Hepatocyte (in vitro differentiated cells): ENCODE measurements at regions not wholly inside any gene's neighbourhood (a gene's known extent, or its start where the extent isn't known, plus 50 kb on each side); places are given as distances from the start of the nearest gene placed in this dataset.
"Not testable (repeated sequence)": the region's sequence is repeated elsewhere in the genome, so short reads cannot be mapped to it uniquely, and the experiment has no call there.

Experiments used
- DNase-seq: peaks from one replicate; pipeline ENCODE4 v3.0.0-alpha.2; 2016; ENCODE audit warnings: low spot score
- H2AFZ ChIP-seq: fragments of 200-600 bp; sonication (generic); 2 replicates; pipeline ENCODE4 v1.6.0; 2016; ENCODE audit warnings: antibody characterized with exemption, mild to moderate bottlenecking
- H3K27ac ChIP-seq: fragments of 200-600 bp; sonication (generic); 2 replicates; pipeline ENCODE4 v1.5.1; 2016; ENCODE audit warnings: mild to moderate bottlenecking
- H3K27me3 ChIP-seq: fragments of 200-600 bp; sonication (generic); 2 replicates; pipeline ENCODE4 v1.6.1; 2016
- H3K36me3 ChIP-seq: fragments of 200-600 bp; sonication (generic); replicated peaks from 2 replicates; pipeline ENCODE4 v1.5.1; 2016; ENCODE audit warnings: low read depth; ENCODE audit not compliant: insufficient read depth
- H3K4me1 ChIP-seq: fragments of 200-600 bp; sonication (generic); 2 replicates; pipeline ENCODE4 v1.5.1; 2016; ENCODE audit warnings: mild to moderate bottlenecking, moderate library complexity; ENCODE audit not compliant: insufficient read depth
- H3K4me2 ChIP-seq: fragments of 200-600 bp; sonication (generic); 2 replicates; pipeline ENCODE4 v1.6.0; 2016
- H3K4me3 ChIP-seq: fragments of 200-600 bp; sonication (generic); 2 replicates; pipeline ENCODE4 v1.5.1; 2016; ENCODE audit warnings: mild to moderate bottlenecking
- H3K79me2 ChIP-seq: fragments of 200-600 bp; sonication (generic); 2 replicates; pipeline ENCODE4 v1.6.0; 2017; ENCODE audit warnings: mild to moderate bottlenecking
- H3K9me2 ChIP-seq: fragments of 200-600 bp; sonication (generic); replicated peaks from 2 replicates; pipeline ENCODE4 v1.6.0; 2017; ENCODE audit warnings: mild to moderate bottlenecking; ENCODE audit not compliant: insufficient read depth
- H3K9me3 ChIP-seq: fragments of 200-600 bp; sonication (generic); 2 replicates; pipeline ENCODE4 v1.5.1; 2016; ENCODE audit warnings: low read depth, mild to moderate bottlenecking
- H4K20me1 ChIP-seq: fragments of 200-600 bp; sonication (generic); 2 replicates; pipeline ENCODE4 v1.6.0; 2016; ENCODE audit warnings: mild to moderate bottlenecking; ENCODE audit not compliant: insufficient read depth, poor library complexity, severe bottlenecking
- CTCF ChIP-seq: fragments of 200-600 bp; sonication (generic); IDR thresholded peaks from 2 replicates; pipeline ENCODE4 v1.5.1; 2016; ENCODE audit warnings: antibody characterized with exemption, mild to moderate bottlenecking; ENCODE audit not compliant: poor library complexity
- EZH2 ChIP-seq: fragments of 200-600 bp; sonication (generic); IDR thresholded peaks from 2 replicates; pipeline ENCODE4 v1.6.1; 2016; ENCODE audit warnings: antibody characterized with exemption, mild to moderate bottlenecking, borderline replicate concordance
- EZH2phosphoT487 ChIP-seq: fragments of 200-600 bp; sonication (generic); IDR thresholded peaks from one replicate; pipeline ENCODE4 v1.6.1; 2018; ENCODE audit warnings: antibody characterized with exemption, mild to moderate bottlenecking, low read depth, moderate library complexity; ENCODE audit not compliant: unreplicated experiment, severe bottlenecking
- WGBS: methylation state at CpG from one replicate; pipeline ENCODE4 v1.1.6; 2016; ENCODE audit warnings: low lambda C conversion rate; ENCODE audit errors: missing lambda C conversion rate; 5-methylcytosine and 5-hydroxymethylcytosine counted together

GRCh38 chr13:22964245-22964966 is 216.4 kb upstream of the SGCG start:
- Histone ChIP-seq H3K36me3 (no peaks in the 10 kb centered on the region), H3K9me2 (no peaks in the 10 kb centered on the region), H3K27me3 (no peaks in the 10 kb centered on the region), H2AFZ (no peak overlapping the region), H3K27ac (no peak overlapping the region), H3K79me2 (no peaks in the 10 kb centered on the region), H3K4me2 (no peak overlapping the region), H4K20me1 (no peaks in the 10 kb centered on the region), H3K9me3 (no peaks in the 10 kb centered on the region), H3K4me1 (no peaks in the 10 kb centered on the region), H3K4me3 (no peak overlapping the region)
- TF ChIP-seq EZH2phosphoT487 (no peak), EZH2 (no peak), CTCF (no peak)
- no peak for DNase-seq
- WGBS = 85% methylated on average over 12 of the region's 12 CpGs

- DNase-seq = peak; percentile 46
- H3K79me2 ChIP-seq, H3K27ac ChIP-seq, H3K9me3 ChIP-seq, H3K9me2 ChIP-seq, H3K4me3 ChIP-seq, H4K20me1 ChIP-seq, H3K27me3 ChIP-seq, H3K4me1 ChIP-seq, H3K4me2 ChIP-seq, H3K36me3 ChIP-seq, H2AFZ ChIP-seq: not testable (repeated sequence)
- WGBS = 78% methylated on average over 28 of the region's 28 CpGs
Observed at GRCh38 chr13:22965011-22965857, 215.5 kb upstream of the SGCG start.

- WGBS = 90% methylated on average over 6 of the region's 8 CpGs
- not testable (repeated sequence) for H3K4me3 ChIP-seq, H3K9me2 ChIP-seq
Observed at GRCh38 chr13:22965858-22966239, 214.9 kb upstream of the SGCG start.

GRCh38 chr13:22966753-22967152 is 214.0 kb upstream of the SGCG start:
- not testable (repeated sequence) for H3K4me1 ChIP-seq, H4K20me1 ChIP-seq, H3K4me3 ChIP-seq, H3K9me2 ChIP-seq, H3K9me3 ChIP-seq, H3K27ac ChIP-seq, H3K27me3 ChIP-seq, H3K79me2 ChIP-seq, H3K4me2 ChIP-seq, H2AFZ ChIP-seq, H3K36me3 ChIP-seq, DNase-seq
- WGBS = 91% methylated on average over 13 of the region's 13 CpGs

More at GRCh38 chr13:22965858-22966239, 214.9 kb upstream of the SGCG start:
- H3K4me1 ChIP-seq, H3K79me2 ChIP-seq, H3K27ac ChIP-seq, H3K4me2 ChIP-seq, DNase-seq, H3K36me3 ChIP-seq, H3K27me3 ChIP-seq, H2AFZ ChIP-seq, H4K20me1 ChIP-seq, H3K9me3 ChIP-seq: not testable (repeated sequence)

GRCh38 chr13:22967669-22968068 is 213.1 kb upstream of the SGCG start:
- Histone ChIP-seq H3K9me2 (no peaks in the 10 kb centered on the region), H3K4me3 (no peak overlapping the region), H3K9me3 (no peaks in the 10 kb centered on the region), H3K4me2 (no peak overlapping the region), H3K27ac (no peak overlapping the region), H3K79me2 (no peaks in the 10 kb centered on the region), H4K20me1 (no peaks in the 10 kb centered on the region), H3K27me3 (no peaks in the 10 kb centered on the region), H3K36me3 (no peaks in the 10 kb centered on the region), H2AFZ (no peak overlapping the region), H3K4me1 (no peaks in the 10 kb centered on the region)
- DNase-seq = no peak
- no peak for TF ChIP-seq EZH2
- TF ChIP-seq EZH2phosphoT487 = no peak
- no peak for TF ChIP-seq CTCF
- 94% methylated on average over 6 of the region's 6 CpGs for WGBS
